Mesenchymal stem cell (in vitro differentiated cells and primary cell): ENCODE measurements at regions not wholly inside any gene's neighbourhood (a gene's known extent, or its start where the extent isn't known, plus 50 kb on each side); places are given as distances from the start of the nearest gene placed in this dataset.
"Not testable (repeated sequence)": the region's sequence is repeated elsewhere in the genome, so short reads cannot be mapped to it uniquely, and the experiment has no call there.

ENCODE experiments used
- DNase-seq: peaks from one replicate; pipeline ENCODE4 v3.0.0-alpha.2; 2013
- H2AFZ ChIP-seq: one replicate; pipeline ENCODE4 v1.6.1; 2013; ENCODE audit warnings: low read depth, mild to moderate bottlenecking, control low read depth, inconsistent platforms, low read length, moderate library complexity
- H2AK5ac ChIP-seq: 2 replicates; pipeline ENCODE4 v1.6.1; 2013; ENCODE audit warnings: low read length, moderate library complexity, mild to moderate bottlenecking, inconsistent platforms; ENCODE audit not compliant: severe bottlenecking
- H2BK120ac ChIP-seq: one replicate; pipeline ENCODE4 v1.6.1; 2013; ENCODE audit warnings: low read depth, mild to moderate bottlenecking, inconsistent platforms, low read length, moderate library complexity
- H2BK12ac ChIP-seq, 2 experiments: one replicate each; pipeline ENCODE4 v1.6.1; 2013; ENCODE audit warnings: inconsistent platforms in 2 of 2, low read length in 2 of 2, mild to moderate bottlenecking in 2 of 2, moderate library complexity in 2 of 2, control low read depth in 1 of 2
- H2BK15ac ChIP-seq: one replicate; pipeline ENCODE4 v1.6.1; 2013; ENCODE audit warnings: mild to moderate bottlenecking, low read depth, inconsistent platforms; ENCODE audit not compliant: poor library complexity, severe bottlenecking
- H2BK5ac ChIP-seq: 2 replicates; pipeline ENCODE4 v1.6.1; 2013; ENCODE audit warnings: low read depth, mild to moderate bottlenecking, low read length, control low read depth, inconsistent platforms; ENCODE audit not compliant: poor library complexity, severe bottlenecking
- H3K14ac ChIP-seq, 2 experiments: one replicate each; pipeline ENCODE4 v1.6.1; 2013; ENCODE audit warnings: inconsistent platforms in 2 of 2, low read length in 2 of 2, control low read depth in 1 of 2, mild to moderate bottlenecking in 1 of 2, moderate library complexity in 1 of 2
- H3K18ac ChIP-seq, 2 experiments: one replicate each; pipeline ENCODE4 v1.6.1; 2013; ENCODE audit warnings: inconsistent platforms in 2 of 2, low read length in 2 of 2, control low read depth in 1 of 2, low read depth in 1 of 2, mild to moderate bottlenecking in 1 of 2
- H3K23ac ChIP-seq, 2 experiments: one replicate each; pipeline ENCODE4 v1.6.1; 2013; ENCODE audit warnings: inconsistent platforms in 2 of 2, low read length in 2 of 2, mild to moderate bottlenecking in 2 of 2, moderate library complexity in 2 of 2, control low read depth in 1 of 2
- H3K27ac ChIP-seq: 2 replicates; pipeline ENCODE4 v1.5.1; 2013; ENCODE audit warnings: mild to moderate bottlenecking, moderate library complexity, low read length, control low read depth, inconsistent platforms; ENCODE audit not compliant: poor library complexity, severe bottlenecking
- H3K27me3 ChIP-seq, 2 experiments: 2 replicates each; pipeline versions ENCODE4 v1.6.1 to v1.7.0; 2013; ENCODE audit warnings: low read length in 2 of 2, mild to moderate bottlenecking in 2 of 2, moderate library complexity in 2 of 2, control low read depth in 1 of 2, inconsistent platforms in 1 of 2; ENCODE audit not compliant: control insufficient read depth in 1 of 2, insufficient read depth in 1 of 2
- H3K36me3 ChIP-seq, 2 experiments: 2 replicates each; pipeline versions ENCODE4 v1.6.1 to v1.7.0; 2013; ENCODE audit warnings: low read length in 2 of 2, control low read depth in 1 of 2, inconsistent platforms in 1 of 2, low read depth in 1 of 2, mild to moderate bottlenecking in 1 of 2; ENCODE audit not compliant: insufficient read depth in 2 of 2, control insufficient read depth in 1 of 2
- H3K4ac ChIP-seq, 2 experiments: one replicate each; pipeline ENCODE4 v1.6.1; 2013; ENCODE audit warnings: inconsistent platforms in 2 of 2, low read length in 2 of 2, mild to moderate bottlenecking in 2 of 2, moderate library complexity in 2 of 2, control low read depth in 1 of 2, low read depth in 1 of 2
- H3K4me1 ChIP-seq: 2 replicates; pipeline ENCODE4 v1.6.1; 2013; ENCODE audit warnings: low read depth, low read length, control low read depth; ENCODE audit not compliant: control insufficient read depth, insufficient read depth
- H3K4me2 ChIP-seq: 2 replicates; pipeline ENCODE4 v1.6.1; 2013; ENCODE audit warnings: low read length, mild to moderate bottlenecking, inconsistent platforms; ENCODE audit not compliant: poor library complexity, severe bottlenecking
- H3K4me3 ChIP-seq, 2 experiments: 2 replicates each; pipeline versions ENCODE4 v1.5.1 to v1.7.0; 2013; ENCODE audit warnings: low read length in 2 of 2, mild to moderate bottlenecking in 2 of 2, control low read depth in 1 of 2, low read depth in 1 of 2; ENCODE audit not compliant: insufficient read depth in 1 of 2
- H3K79me1 ChIP-seq: replicated peaks from 2 replicates; pipeline ENCODE4 v1.6.1; 2013; ENCODE audit warnings: mild to moderate bottlenecking, control low read depth, low read length, inconsistent platforms; ENCODE audit not compliant: poor library complexity, severe bottlenecking
- H3K9ac ChIP-seq: 2 replicates; pipeline ENCODE4 v1.7.0; 2013; ENCODE audit warnings: mild to moderate bottlenecking, low read length, moderate library complexity
- H3K9me3 ChIP-seq: 2 replicates; pipeline ENCODE4 v1.7.0; 2013; ENCODE audit warnings: mild to moderate bottlenecking, low read length; ENCODE audit not compliant: control insufficient read depth
- H4K8ac ChIP-seq: one replicate; pipeline ENCODE4 v1.6.1; 2013; ENCODE audit warnings: inconsistent platforms, mild to moderate bottlenecking, low read length, moderate library complexity
- H4K91ac ChIP-seq: one replicate; pipeline ENCODE4 v1.6.1; 2013; ENCODE audit warnings: mild to moderate bottlenecking, low read length, inconsistent platforms
- WGBS: methylation state at CpG from one replicate; pipeline ENCODE4 v1.1.7; 2013; ENCODE audit warnings: mixed read lengths; 5-methylcytosine and 5-hydroxymethylcytosine counted together

- not testable (repeated sequence) for H3K4me3 ChIP-seq, H3K36me3 ChIP-seq, H3K9me3 ChIP-seq, H2AK5ac ChIP-seq, H3K4ac ChIP-seq, H4K8ac ChIP-seq, H2BK15ac ChIP-seq, H2BK120ac ChIP-seq, H3K23ac ChIP-seq, DNase-seq, H3K27me3 ChIP-seq, H2BK12ac ChIP-seq, H3K27ac ChIP-seq, H2AFZ ChIP-seq, H3K4me1 ChIP-seq, H2BK5ac ChIP-seq, H4K91ac ChIP-seq, H3K14ac ChIP-seq, H3K18ac ChIP-seq, H3K9ac ChIP-seq, H3K79me1 ChIP-seq, H3K4me2 ChIP-seq
- WGBS = 63% methylated on average over 2 of the region's 5 CpGs
These were observed 111.9 kb upstream of the RRN3 start for GRCh38 chr16:15205939-15206338.

- H4K8ac ChIP-seq, H4K91ac ChIP-seq, H3K4ac ChIP-seq, H3K14ac ChIP-seq, DNase-seq, H2AK5ac ChIP-seq, H3K9me3 ChIP-seq, H3K18ac ChIP-seq, H2BK5ac ChIP-seq, H3K79me1 ChIP-seq, H3K4me2 ChIP-seq, H3K23ac ChIP-seq, H3K27ac ChIP-seq, H3K36me3 ChIP-seq, H2BK120ac ChIP-seq, H2BK15ac ChIP-seq, H2BK12ac ChIP-seq, H3K4me3 ChIP-seq, H3K9ac ChIP-seq, H3K27me3 ChIP-seq, H3K4me1 ChIP-seq, H2AFZ ChIP-seq: not testable (repeated sequence)
- whole genome bisulfite sequencing = no CpG with 5 or more reads among the region's 5 CpGs
These were observed 110.5 kb upstream of the RRN3 start for GRCh38 chr16:15204571-15204970.

- H2BK12ac ChIP-seq, H3K23ac ChIP-seq, H3K27ac ChIP-seq, H3K14ac ChIP-seq, H3K4me3 ChIP-seq, H2AFZ ChIP-seq, H3K4me1 ChIP-seq, DNase-seq, H4K91ac ChIP-seq, H3K18ac ChIP-seq, H3K36me3 ChIP-seq, H3K79me1 ChIP-seq, H3K9me3 ChIP-seq, H3K4ac ChIP-seq, H2BK120ac ChIP-seq, H2BK5ac ChIP-seq, H3K4me2 ChIP-seq, H3K9ac ChIP-seq, H2BK15ac ChIP-seq, H4K8ac ChIP-seq, H3K27me3 ChIP-seq, H2AK5ac ChIP-seq: not testable (repeated sequence)
- 74% methylated on average over 1 of the region's 2 CpGs for WGBS
These were observed 98.7 kb upstream of the RRN3 start for GRCh38 chr16:15192813-15193212.

- H3K4me2 ChIP-seq, H2AK5ac ChIP-seq, H3K4me1 ChIP-seq, H2BK5ac ChIP-seq, H2BK12ac ChIP-seq, H2BK15ac ChIP-seq, H3K36me3 ChIP-seq, H2AFZ ChIP-seq, H2BK120ac ChIP-seq, H3K79me1 ChIP-seq, H3K18ac ChIP-seq, H3K23ac ChIP-seq, H4K91ac ChIP-seq, H3K27ac ChIP-seq, H3K9me3 ChIP-seq, DNase-seq, H3K27me3 ChIP-seq, H4K8ac ChIP-seq, H3K14ac ChIP-seq, H3K4ac ChIP-seq, H3K9ac ChIP-seq, H3K4me3 ChIP-seq: not testable (repeated sequence)
- WGBS = no CpG with 5 or more reads among the region's 2 CpGs
These were observed 98.1 kb upstream of the RRN3 start for GRCh38 chr16:15192197-15192596.
